ENCODE measurements at regions not wholly inside any gene's neighbourhood (a gene's known extent, or its start where the extent isn't known, plus 50 kb on each side); places are given as distances from the start of the nearest gene placed in this dataset.
"Not testable (repeated sequence)": the region's sequence is repeated elsewhere in the genome, so short reads cannot be mapped to it uniquely, and the experiment has no call there.

DNA sequence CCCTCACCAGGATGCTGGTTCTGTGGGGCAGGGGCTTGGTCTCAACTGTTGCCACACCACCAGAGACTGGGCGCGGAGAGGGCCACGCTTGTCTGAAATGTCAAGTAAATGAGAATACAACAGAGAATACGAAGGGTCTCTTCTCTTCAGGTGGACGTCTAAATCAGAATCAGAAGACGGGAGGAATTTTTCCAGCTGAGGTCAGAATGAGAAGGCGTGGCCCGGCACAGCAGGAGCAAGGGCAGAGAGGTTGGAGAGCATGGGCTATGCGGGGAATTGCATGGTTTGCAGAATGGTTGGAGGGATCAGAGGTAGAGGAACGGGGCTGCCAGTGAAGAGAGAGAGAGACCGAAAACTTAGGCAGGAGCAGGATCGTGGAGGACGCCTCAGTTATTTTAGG lies 337.9 kb downstream of the QKI start:
- no peak for DNase-seq

DNA sequence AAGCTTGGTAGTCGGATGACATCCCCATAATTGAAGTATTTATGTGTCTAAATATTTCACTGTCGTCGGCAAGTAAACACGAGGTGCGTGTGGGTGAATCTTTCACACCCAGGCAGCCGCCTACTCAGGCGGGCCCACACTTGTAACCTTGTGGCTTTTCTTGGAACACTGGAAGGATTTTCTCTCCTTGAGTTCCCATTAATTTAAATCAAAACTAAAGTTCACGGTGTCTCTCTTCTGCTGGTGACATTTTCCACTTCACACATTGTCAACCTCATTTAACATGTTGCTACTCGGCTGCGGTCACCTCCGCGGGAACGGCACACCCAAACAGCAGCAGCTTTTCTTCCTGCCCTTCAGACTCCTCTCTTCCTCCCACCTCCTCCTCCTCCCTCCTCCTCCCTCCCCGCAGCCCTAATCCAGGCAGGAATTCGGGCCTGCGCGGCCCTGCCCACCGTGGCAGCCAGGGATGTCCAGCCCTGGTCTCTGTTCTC lies 336.6 kb downstream of the QKI start:
- DNase-seq: peak; percentile 77 to 81

DNA sequence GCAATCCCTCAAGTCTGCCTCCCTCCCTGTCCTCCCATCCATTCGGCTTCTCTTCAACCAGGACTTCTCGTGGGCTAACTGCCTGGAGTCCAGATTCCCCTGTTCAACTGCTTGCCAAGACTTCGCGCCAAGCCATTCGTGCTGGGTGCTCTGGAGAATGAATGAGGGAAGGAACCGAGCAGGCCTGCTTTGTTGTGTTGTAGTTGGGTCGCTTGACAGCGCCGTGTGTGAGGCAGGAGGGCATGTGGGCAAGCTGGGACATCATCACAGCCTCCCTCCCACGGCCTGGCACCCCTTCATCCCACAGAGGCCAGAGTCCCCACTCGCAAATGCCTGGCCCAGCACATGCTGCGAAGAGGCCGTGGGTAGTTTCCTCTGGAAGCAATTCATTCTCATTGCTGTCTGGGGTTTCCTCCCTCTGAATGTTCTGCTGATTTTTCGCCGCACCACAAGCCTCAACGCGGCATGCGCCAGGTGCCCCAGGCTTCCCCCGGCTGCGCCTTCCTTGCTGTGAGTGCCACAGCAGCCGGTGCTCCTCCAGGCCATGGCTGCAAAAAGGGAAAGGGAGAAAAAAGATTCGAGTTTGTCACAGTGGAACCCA lies 336.0 kb downstream of the QKI start:
- peak in 1 of 2 donors; percentile 62 for DNase-seq

DNA sequence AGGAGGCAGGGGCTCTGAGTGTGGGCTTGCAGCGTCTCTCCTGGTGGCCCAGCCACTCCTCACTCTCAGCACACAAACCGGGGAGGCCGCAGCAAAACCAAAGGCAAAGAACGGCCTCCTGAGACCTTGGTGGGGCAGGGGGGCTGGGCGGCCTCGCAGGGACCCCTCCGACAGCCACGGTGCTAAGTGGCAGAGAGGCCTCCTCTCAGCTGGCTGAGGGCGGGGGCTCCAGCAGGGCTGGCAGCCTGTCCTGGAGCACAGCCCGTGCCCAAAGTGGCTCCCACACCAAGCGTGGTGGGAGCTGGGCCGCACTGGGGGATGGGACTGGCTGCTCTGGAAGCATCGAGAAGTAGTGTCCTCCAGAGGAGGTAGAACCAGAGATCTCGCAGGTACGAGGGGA lies 334.4 kb downstream of the QKI start:
- no peak for DNase-seq

DNA sequence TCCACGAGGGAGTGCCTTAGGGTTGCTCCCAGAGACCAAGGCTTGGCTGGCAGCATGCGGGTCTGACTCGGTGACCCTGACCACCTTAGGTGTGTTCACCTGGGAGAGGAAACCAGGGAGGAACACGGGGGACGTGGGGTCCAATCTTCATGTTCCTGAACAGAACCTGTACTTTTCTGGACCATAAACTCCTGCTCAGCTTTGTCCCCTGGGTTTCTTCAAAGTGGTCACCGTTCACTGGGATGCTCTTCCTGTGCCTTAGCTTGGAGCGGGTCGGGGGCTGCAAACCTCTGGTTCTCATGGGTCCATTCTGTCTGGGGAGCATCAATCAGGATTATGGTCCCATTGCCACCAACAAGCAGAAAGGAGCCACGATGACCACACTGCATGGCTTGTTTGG lies 333.5 kb downstream of the QKI start:
- no peak for DNase-seq

DNA sequence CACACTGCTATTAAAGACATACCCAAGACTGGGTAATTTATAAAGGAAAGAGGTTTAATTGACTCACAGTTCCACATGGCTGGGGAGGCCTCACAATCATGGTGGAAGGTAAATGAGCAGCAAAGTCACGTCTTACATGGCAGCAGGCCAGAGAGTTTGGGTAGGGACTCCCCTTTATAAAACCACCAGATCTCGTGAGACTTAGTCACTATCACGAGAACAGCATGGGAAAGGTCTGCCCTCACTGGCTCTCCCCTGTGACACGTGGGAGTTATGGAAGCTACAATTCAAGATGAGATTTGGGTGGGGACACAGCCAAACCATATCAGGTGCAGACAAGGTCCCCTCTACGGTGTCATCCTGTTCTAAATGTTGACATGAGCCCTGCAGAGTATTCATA lies 332.5 kb downstream of the QKI start:
- DNase-seq: not testable (repeated sequence)

DNA sequence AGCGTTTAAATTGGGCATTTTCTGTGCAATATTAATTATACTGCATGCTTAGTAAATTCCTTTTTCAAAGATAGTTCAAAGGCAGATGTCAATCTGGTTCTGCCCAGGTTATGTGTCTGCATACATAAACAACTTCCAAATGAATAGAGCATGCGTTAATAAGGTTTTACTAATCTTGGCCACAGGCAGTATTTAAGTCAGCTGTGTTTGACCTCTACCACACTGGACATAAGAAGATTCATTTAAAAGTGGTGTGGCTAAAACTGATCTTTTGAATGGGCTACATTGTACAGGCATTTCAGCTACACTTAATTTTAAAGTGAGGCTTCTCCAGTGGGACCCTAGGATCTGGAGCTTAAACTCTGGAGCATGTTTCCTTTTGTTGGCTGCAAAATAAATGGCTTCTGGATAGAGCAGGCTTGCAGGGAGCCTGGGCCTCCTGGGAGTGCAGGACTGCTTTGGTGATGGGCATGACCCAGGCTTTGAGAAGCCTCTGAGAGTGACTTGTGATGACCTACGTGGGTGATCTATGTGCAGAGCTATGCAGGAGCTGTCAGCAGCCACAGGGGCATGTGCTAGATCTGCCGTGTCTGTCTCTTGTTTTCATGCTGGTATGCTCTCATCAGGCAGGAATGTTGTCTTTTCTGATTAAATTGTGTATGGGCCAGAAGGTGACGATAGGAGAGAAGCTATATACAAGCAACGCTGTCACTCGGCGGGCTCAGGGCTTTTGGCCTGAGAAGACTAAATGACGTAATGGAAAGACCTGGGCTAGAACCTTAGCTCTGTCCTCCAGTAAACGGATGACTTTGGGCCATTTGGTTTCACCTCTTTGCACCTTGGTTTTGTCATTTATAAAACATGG lies 331.2 kb downstream of the QKI start:
- no peak for DNase-seq

DNA sequence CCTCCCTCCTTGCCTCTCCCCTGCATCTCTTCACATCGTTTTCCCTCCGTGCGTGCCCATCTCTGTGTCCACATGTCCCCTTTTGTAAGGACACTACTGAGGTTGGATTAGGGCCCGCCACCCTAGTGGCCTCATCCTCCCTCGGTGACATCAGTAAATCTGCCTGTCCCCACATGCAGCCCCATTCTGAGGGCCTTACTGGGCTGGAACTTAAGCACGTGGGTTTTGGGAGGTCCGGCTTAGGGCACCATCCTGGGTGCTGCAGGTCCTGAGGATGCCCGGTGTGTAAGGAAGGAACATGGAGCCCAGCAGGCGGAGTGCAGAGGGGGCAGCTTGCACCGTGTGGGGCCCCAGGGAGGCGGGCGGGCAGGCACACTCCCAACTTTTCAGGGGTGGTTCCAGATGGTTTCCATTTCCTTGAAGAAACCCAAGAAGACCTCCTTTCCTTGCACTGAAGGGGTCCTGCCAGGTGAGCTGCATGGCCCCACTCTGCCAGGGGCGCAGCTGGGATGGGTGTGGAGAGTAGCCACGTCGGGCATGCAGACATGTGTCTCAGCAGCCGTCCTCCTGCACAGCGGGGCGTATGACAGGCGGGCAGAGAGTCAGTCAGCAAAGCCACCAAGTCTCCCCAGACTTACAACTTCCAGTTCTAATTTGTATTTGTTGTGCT lies 329.9 kb downstream of the QKI start:
- DNase-seq: no peak

DNA sequence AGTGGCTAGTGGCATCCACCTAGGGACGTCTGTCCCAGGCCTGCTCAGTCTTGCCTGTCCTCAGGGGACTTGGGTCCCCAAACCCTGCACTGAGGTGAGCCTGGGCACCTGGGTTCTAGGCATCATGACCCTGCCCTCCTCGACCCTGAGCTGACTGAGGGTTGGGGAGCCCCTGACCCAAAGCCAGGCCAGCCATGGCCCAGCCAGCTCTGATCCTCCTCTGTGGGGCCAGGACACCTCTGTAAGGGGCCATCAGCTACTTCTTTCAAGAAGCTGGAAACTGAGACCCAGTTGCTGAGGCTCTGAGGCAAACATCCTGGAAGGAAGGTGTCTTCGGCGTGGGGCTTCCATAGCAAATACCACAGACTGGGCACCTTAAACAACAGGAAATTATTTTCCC lies 329.3 kb downstream of the QKI start:
- no peak for DNase-seq

DNA sequence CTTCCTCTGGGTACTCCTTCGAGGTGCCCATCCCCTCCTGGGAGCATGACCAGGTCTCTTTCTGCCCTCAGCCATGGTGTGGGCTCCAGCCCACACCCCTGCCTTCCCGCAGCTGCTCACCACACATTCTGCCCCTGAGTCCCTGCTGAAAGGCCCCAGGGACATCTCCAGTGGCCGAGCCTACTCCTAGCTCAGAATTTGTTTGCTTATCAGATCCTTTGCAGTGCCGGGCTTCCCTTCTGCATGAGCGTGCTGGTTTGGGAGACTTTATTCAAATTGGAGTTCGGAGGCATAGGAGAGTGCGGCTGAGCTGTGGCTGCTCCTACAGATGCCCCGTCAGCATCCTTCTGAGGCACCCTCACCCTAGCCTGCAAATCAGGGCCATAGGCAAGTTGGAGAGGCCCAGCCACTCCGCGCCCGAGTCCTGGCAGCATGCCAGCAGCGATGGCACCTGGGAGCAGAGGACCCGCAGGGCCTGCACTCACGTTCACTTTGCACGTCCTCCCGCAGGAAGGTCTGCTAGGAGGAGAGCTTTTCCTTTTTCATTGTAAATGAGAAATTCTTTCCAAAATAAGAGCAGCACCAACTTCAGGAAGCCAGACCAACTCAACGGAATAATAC lies 327.3 kb downstream of the QKI start:
- DNase-seq: no peak

DNA sequence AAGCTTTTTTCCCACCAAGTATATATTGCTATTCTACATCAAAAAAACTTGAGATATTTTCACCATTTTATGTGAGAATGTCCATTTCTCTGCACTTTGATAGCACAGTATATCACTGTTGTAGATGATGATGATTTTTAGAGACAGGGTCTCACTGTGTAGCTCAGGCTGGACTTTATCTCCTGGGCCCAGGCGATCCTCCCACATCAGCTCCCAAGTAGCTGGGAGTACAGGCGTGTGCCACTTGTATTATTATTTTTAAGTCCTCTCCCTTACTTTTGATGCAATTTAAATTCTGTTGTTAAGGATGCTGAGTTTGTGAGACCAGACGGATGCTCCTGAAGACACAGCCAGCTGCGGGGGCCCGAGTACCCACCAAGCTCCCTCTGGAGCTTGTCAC lies 326.8 kb downstream of the QKI start:
- no peak for DNase-seq

DNA sequence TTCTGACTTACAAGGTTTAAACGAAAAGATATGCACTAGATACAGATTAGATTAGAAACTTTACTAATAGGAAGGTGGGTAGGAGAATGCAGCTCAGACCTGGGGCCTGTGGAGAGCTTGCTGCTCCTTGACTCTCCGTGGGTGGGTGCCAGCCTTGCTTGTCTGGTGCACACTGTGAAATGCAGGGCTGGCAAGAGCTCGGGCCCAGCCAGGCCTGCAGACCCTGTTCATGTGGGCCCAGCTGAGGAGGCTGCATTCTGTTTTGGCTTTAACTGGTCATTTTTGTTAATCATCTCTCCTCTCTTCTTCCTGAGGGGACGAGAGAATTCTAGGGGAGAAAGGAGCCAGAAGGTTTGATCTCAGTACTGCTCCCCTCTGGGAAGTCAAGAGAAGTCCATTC lies 325.4 kb downstream of the QKI start:
- DNase-seq: no peak

DNA sequence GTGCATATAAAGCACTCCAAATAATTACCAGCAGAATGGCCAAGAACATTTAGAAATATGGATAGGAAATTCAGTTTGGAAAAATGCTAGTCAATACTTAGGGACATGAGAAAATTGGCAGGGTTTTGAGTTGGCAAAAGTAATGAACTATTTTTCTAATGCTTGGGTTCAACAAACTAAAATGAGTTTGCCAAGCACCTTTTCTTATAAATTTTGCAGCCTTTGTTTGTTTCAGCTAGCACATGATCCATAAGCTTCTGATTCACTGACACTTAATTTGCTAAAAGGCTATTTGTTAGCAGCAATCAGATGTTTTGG lies 324.8 kb downstream of the QKI start:
- DNase-seq: no peak

DNA sequence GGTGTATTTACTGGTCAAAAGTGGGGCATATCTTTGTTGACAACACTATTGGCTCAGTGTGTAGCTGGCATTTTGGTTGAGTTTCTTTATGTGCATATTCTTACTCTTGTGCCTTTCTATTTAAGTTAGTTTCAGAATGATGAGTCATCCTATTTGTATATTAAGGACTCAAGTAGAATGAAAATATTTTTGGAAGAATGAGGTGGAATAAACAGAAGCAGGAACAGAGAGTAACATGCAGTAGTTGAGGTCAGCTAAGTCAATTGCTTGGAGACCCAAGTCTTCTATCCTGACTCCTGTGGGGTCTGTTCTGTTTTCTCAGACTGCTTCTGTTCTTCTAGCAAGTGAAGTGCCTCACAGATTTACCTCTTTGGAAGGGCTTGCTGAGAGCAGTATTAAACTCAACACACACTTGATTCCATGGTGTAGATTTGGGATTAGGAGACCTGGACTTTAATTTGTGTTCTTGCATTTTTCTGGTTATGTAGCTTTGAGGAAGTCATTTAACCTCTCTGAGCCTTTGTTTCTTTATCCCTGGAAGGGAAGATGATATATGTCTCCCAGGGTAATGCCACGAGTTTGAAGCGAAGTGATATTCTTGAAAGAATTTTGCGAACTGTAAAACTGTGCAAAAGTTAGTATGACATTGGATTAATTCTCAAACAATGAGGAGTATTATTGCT lies 324.3 kb downstream of the QKI start:
- no peak for DNase-seq

DNA sequence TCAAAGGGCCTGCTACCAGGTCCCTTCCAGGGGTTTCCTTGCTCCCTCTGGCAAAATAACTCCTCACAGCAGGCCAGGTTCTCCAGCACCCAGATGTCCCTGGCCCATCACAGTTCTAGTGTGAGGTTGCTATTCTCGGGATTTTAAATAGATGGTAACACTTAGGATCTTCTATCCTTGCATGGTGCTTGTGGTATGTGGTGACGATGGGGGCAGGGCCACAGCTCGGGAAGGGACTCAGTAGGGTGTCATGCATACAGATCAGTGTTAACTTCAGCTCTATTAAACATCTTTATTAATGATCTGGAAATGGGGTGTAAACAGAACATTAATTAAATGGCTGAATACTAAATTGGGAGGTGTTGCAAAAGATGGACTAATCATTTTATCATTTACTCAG lies 323.8 kb downstream of the QKI start:
- DNase-seq: no peak

DNA sequence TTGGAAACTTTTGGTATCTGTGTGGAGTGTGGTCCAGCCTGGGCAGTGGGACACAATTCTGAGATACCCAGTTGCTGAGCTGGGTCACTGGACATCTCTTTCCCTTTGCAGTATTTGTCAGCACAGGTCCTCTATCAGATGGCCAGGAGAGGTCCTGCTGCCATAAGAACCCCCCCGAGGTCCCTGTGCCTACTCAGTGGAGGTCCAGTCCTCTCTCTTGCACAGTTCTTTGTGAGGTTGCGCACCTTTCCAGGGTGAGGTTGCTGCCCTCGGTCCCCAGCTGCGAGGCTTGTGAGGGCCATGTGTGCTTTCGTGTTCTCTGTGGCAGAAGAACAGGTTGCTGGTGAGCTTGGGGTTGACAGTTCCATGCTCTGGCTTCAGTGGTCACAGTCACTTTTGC lies 320.6 kb downstream of the QKI start:
- DNase-seq: no peak

DNA sequence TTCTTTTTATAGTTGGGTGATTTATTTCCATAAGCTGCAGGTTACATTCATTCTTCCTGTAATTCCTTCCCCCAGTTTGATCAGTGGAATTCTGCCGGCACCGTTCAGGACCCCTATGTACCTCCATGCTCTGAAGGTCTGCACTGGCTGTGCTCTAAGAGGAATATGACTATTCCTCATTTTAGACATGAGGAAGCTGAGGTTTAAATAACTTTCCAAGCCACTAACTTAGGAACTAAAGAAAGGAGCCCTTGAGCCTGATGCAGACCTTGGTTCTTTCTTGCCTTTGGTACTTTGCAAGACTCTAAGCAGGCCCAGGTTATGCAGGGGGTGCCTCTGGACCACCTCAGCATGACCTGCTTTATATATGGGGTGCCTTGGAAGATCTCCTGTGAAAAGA lies 318.5 kb downstream of the QKI start:
- DNase-seq: peak; percentile 23 to 30

DNA sequence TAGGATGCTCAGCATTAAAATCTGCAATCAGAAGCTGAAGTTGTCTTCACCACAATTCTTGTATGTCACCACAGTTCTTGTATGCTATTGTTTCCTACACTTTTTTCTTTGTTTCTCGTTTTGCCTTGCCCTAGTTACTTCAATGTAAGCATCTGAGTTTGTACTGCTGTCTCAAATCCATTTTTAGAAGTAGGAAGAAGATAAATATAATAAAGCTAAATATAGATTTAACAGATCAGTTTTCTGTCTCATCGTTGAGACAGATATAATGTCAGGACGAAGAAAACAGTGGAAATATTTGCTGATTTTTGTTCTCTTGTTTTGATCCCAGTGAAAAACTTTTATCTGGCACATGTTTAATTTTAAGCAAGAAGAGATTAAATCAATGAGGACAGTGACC lies 318.0 kb downstream of the QKI start:
- DNase-seq: no peak

DNA sequence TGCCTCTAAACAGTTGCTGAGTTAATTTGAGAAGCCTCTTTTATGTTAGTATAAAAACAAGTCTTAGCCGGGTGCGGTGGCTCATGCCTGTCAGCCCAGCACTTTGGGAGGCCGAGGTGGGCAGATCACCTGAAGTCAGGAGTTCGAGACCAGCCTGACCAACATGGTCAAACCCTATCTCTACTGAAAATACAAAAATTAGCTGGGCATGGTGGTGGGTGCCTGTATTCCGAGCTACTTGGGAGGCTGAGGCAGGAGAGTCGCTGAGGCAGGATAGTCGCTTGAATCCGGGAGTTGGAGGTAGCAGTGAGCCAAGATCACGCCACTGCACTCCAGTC lies 317.5 kb downstream of the QKI start:
- DNase-seq: not testable (repeated sequence)

DNA sequence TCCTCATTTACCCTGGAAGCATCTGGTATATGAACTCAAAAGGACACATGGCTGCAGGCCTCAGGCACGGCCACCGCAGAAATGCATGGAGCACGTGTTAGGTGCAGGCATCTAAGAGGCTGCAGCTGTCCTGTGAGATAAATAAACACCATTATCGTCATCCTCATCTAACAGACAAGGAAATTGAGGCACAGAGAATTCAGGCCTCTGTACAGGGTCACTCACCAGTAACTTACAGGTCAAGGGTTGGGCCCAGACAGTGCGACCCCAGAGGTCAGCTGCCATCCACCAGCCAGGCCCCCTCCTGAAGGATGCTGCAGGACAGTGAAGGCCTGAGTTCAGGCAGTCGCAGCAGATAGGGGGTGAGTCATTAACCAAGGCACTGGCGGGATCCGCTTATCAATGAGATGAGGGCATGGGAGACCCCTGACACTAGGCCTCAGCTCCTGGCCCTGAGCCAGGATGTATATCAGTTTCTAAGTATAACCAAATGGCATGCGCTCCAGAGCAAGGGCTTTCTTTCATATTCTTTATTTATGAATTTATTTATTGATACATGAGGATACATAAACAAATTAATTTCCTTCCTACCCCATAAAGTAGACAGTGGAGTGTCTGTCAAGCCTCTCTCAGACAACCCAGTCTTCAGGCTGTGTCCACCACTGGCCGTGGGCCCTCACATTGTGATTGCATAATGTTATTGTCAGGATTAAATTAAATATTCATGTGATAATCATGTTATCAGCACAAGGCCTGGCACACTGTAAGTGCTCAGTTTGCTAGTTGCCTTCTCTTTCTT lies 316.9 kb downstream of the QKI start:
- no peak for DNase-seq

DNA sequence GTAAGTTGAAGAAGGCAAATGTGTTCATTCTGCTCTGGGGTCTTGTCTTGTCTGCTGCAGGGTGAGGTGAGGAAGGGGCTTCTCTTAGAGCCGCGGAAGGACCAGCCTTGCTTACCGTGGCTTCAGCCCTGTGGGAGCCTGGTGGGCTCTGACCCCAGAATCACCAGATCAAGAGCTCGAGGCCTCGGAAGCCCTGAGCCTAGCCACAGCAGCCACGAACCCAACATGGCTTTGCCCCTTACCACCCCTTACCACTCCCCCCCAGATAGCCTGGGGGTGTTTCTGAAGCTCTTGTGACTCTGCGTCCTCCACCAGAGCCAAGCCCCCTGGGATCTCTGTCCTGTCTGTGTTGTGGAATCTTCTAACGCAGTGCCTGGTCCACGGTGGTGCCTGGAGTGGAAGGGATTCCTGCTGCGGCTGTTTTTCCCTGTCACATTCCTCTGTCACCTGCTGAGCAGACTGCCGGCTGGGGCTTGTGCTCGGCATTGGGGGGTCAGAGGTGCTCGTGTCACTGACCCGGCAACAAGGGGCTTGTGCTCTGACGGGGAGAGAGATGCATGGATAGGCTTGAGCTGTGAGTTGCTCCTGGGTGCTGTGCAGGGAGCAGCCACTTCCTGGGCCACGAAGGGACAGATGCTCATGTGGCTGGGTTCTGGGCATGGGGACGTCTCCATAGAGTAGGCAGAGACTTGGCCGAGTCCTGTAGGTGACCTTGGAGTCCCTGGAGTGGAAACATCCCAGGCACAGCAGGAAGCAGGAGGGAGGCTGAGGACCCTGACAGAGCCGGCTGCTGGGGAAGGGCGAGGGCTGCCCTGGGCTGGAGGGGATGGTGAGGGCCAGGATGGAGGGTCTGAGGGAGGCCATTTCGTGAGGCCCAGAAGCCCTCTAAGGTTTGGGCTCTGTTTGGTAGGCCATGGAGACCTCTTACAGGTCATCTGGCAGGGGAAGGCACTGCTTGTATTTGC lies 316.0 kb downstream of the QKI start:
- DNase-seq: no peak
